ENCODE measurements at regions not wholly inside any gene's neighbourhood (a gene's known extent, or its start where the extent isn't known, plus 50 kb on each side); places are given as distances from the start of the nearest gene placed in this dataset.

GRCh38 chr19:28299649-28300048 is 913.3 kb downstream of the UQCRFS1 start:
- no peak overlapping the region for H3K27ac ChIP-seq (replicated peaks)
- TF ChIP-seq POLR2AphosphoS5 (IDR thresholded peaks at IDR 0.05; ENCODE audit: low read depth) = no peak
- TF ChIP-seq, protein P1, sequence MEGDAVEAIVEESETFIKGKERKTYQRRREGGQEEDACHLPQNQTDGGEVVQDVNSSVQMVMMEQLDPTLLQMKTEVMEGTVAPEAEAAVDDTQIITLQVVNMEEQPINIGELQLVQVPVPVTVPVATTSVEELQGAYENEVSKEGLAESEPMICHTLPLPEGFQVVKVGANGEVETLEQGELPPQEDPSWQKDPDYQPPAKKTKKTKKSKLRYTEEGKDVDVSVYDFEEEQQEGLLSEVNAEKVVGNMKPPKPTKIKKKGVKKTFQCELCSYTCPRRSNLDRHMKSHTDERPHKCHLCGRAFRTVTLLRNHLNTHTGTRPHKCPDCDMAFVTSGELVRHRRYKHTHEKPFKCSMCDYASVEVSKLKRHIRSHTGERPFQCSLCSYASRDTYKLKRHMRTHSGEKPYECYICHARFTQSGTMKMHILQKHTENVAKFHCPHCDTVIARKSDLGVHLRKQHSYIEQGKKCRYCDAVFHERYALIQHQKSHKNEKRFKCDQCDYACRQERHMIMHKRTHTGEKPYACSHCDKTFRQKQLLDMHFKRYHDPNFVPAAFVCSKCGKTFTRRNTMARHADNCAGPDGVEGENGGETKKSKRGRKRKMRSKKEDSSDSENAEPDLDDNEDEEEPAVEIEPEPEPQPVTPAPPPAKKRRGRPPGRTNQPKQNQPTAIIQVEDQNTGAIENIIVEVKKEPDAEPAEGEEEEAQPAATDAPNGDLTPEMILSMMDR (IDR thresholded peaks at IDR 0.05; ENCODE audit: insufficient read depth, low read length) = no peak
- TF ChIP-seq GABPA (IDR thresholded peaks at IDR 0.05; ENCODE audit: low read depth) = no peak
- TF ChIP-seq, protein P2, sequence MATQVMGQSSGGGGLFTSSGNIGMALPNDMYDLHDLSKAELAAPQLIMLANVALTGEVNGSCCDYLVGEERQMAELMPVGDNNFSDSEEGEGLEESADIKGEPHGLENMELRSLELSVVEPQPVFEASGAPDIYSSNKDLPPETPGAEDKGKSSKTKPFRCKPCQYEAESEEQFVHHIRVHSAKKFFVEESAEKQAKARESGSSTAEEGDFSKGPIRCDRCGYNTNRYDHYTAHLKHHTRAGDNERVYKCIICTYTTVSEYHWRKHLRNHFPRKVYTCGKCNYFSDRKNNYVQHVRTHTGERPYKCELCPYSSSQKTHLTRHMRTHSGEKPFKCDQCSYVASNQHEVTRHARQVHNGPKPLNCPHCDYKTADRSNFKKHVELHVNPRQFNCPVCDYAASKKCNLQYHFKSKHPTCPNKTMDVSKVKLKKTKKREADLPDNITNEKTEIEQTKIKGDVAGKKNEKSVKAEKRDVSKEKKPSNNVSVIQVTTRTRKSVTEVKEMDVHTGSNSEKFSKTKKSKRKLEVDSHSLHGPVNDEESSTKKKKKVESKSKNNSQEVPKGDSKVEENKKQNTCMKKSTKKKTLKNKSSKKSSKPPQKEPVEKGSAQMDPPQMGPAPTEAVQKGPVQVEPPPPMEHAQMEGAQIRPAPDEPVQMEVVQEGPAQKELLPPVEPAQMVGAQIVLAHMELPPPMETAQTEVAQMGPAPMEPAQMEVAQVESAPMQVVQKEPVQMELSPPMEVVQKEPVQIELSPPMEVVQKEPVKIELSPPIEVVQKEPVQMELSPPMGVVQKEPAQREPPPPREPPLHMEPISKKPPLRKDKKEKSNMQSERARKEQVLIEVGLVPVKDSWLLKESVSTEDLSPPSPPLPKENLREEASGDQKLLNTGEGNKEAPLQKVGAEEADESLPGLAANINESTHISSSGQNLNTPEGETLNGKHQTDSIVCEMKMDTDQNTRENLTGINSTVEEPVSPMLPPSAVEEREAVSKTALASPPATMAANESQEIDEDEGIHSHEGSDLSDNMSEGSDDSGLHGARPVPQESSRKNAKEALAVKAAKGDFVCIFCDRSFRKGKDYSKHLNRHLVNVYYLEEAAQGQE (IDR thresholded peaks at IDR 0.05; ENCODE audit: insufficient replicate concordance, low read depth) = no peak
- TF ChIP-seq SPI1 (IDR thresholded peaks at IDR 0.05; ENCODE audit: borderline replicate concordance, low read depth) = no peak
- no peak overlapping the region for H3K4me3 ChIP-seq (replicated peaks; ENCODE audit: insufficient read depth, low read length)
- DNase-seq (ENCODE audit: low read depth in 1 of 2, low spot score in 1 of 2) = no peak
- H3K27me3 ChIP-seq (ENCODE audit: insufficient read depth, poor library complexity, severe bottlenecking) = peaks cover 3% of the 10 kb centered on the region

DNA sequence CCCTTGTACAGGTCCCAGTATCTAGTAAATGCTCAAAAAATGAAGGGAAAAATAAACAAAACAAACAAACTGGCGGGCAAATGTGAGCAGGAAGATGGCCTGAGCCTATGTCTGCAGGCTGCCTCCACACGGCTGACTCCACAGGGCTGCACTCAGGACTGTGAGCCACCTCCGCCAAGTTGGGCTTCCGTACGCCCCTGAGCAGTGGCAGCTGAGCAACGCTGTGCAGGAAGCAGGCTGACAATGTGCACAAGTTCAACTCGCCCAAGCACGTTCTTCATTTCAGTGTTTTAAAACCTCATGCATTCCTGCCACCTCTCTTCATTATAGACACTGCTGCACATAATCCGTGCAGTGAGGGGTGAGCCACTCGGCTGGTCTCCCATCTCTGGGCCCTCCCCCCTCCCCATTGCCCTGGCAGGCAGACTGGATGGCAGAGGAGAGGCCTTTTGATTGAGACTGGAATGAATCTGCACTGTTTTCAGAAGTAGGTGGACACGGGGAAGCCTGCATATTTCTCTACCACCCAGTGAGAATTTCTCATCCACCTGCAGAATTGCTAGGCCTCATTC is 915.3 kb downstream of the UQCRFS1 start:
- TF ChIP-seq GABPA (IDR thresholded peaks at IDR 0.05; ENCODE audit: low read depth) = no peak
- no peak for TF ChIP-seq SPI1 (IDR thresholded peaks at IDR 0.05; ENCODE audit: borderline replicate concordance, low read depth)
- no peak for TF ChIP-seq POLR2AphosphoS5 (IDR thresholded peaks at IDR 0.05; ENCODE audit: low read depth)
- TF ChIP-seq, protein P2 (IDR thresholded peaks at IDR 0.05; ENCODE audit: insufficient replicate concordance, low read depth) = no peak
- TF ChIP-seq, protein P1 (IDR thresholded peaks at IDR 0.05; ENCODE audit: insufficient read depth, low read length) = no peak
- no peak overlapping the region for H3K27ac ChIP-seq (replicated peaks)
- peaks cover 3% of the 10 kb centered on the region for H3K27me3 ChIP-seq (ENCODE audit: insufficient read depth, poor library complexity, severe bottlenecking)
- no peak overlapping the region for H3K4me3 ChIP-seq (replicated peaks; ENCODE audit: insufficient read depth, low read length)
- DNase-seq (ENCODE audit: low read depth in 1 of 2, low spot score in 1 of 2) = no peak

DNA sequence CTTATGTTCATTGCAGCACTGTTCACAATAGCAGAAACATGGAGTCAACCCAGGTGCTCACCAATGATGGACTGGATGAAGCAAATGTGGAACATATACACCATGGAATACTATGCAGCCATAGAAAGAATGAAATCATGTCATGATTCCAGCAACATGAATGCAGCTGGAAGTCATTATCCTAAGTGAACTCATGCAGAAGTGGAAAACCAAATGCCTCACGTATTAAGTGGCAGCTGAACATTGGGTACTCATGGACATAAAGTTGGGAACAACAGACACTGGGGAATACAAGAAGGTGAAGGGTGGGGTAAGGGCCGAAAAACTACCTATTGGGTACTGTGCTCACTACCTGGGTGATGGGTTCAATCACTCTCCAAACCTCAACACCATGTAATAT is 915.9 kb downstream of the UQCRFS1 start:
- Histone ChIP-seq H3K4me3 (replicated peaks; ENCODE audit: insufficient read depth, low read length) (no peak overlapping the region), H3K27ac (replicated peaks) (no peak overlapping the region), H3K27me3 (ENCODE audit: insufficient read depth, poor library complexity, severe bottlenecking) (peaks cover 3% of the 10 kb centered on the region)
- no peak for DNase-seq (ENCODE audit: low read depth in 1 of 2, low spot score in 1 of 2)
- TF ChIP-seq SPI1 (IDR thresholded peaks at IDR 0.05; ENCODE audit: borderline replicate concordance, low read depth) (no peak), POLR2AphosphoS5 (IDR thresholded peaks at IDR 0.05; ENCODE audit: low read depth) (no peak), GABPA (IDR thresholded peaks at IDR 0.05; ENCODE audit: low read depth) (no peak)
- TF ChIP-seq, protein P2 (IDR thresholded peaks at IDR 0.05; ENCODE audit: insufficient replicate concordance, low read depth) = no peak
- TF ChIP-seq, protein P1 (IDR thresholded peaks at IDR 0.05; ENCODE audit: insufficient read depth, low read length) = no peak
